A549 (cell line): ENCODE measurements at regions not wholly inside any gene's neighbourhood (a gene's known extent, or its start where the extent isn't known, plus 50 kb on each side); places are given as distances from the start of the nearest gene placed in this dataset.

Source experiments
- ATAC-seq, 2 experiments: fragments of 200-7000 bp in 1 of 2; fragments of >200 bp in 1 of 2; cut with Nextera tagmentation in 1 of 2; cut with Tn5 transposase in 1 of 2; 3 replicates each; pipeline versions ENCODE4 v1.8.0 to v1.9.1; 2018 to 2020; ENCODE audit warnings: mild to moderate bottlenecking in 1 of 2, moderate library complexity in 1 of 2
- CTCF ChIA-PET: fragments of 300-600 bp; sonication (Branson Sonifier 250); formaldehyde crosslinking; extraction: SDS; loops from one replicate; lab custom pipeline; 2021; ENCODE audit warnings: antibody characterized with exemption, inconsistent platforms; lab: Yijun Ruan, JAX
- POLR2A ChIA-PET: fragments of 350-600 bp; formaldehyde crosslinking; extraction: SDS; loops from one replicate; lab custom pipeline; 2021; ENCODE audit warnings: antibody characterized with exemption, inconsistent platforms; lab: Yijun Ruan, JAX
- DNase-seq, 2 experiments: peaks; one replicate each; pipeline versions ENCODE4 v3.0.0 to v3.0.0-alpha.2; 2011 to 2016; ENCODE audit warnings: low read depth in 1 of 2, low spot score in 1 of 2
- FAIRE-seq: peaks from 2 replicates; lab custom pipeline; 2011; peaks lifted over from hg19 to GRCh38; lab: Jason Lieb, UNC
- H3K27ac ChIP-seq, 2 experiments: fragments of >200 bp; sonication (Bioruptor Twin); formaldehyde crosslinking; 3 replicates each; pipeline ENCODE4 v1.5.1; 2016 to 2017
- H3K4me1 ChIP-seq: fragments of >200 bp; sonication (Bioruptor Twin); formaldehyde crosslinking; 3 replicates; pipeline ENCODE4 v1.6.1; 2016
- H3K4me2 ChIP-seq: fragments of >200 bp; sonication (Bioruptor Twin); formaldehyde crosslinking; 3 replicates; pipeline ENCODE4 v1.6.1; 2016
- H3K4me3 ChIP-seq: fragments of >200 bp; sonication (Bioruptor Twin); formaldehyde crosslinking; 3 replicates; pipeline ENCODE4 v1.5.1; 2016
- H3K9me3 ChIP-seq: fragments of >200 bp; sonication (Bioruptor Twin); formaldehyde crosslinking; 3 replicates; pipeline ENCODE4 v1.6.1; 2016
- ATOH8 ChIP-seq: fragments of 250-450 bp; sonication (Bioruptor Pico); IDR thresholded peaks from 2 replicates; pipeline ENCODE4 v1.5.0; 2020; ENCODE audit warnings: low read depth, mild to moderate bottlenecking, moderate library complexity
- CBX2 ChIP-seq: fragments of 200-600 bp; sonication (generic); IDR thresholded peaks from 2 replicates; pipeline ENCODE4 v1.6.1; 2016; ENCODE audit warnings: low read depth, mild to moderate bottlenecking, borderline replicate concordance
- E2F6 ChIP-seq: IDR thresholded peaks from 2 replicates; pipeline ENCODE4 v1.6.1; 2012; ENCODE audit warnings: low read depth, borderline replicate concordance
- ELK1 ChIP-seq: fragments of 150-350 bp; IDR thresholded peaks from 2 replicates; pipeline ENCODE4 v1.6.1; 2014; ENCODE audit warnings: low read depth, mild to moderate bottlenecking, low read length
- EP300 ChIP-seq, 2 experiments: fragments of >200 bp; sonication (Bioruptor Twin); formaldehyde crosslinking; IDR thresholded peaks; 2 replicates in 1 of 2; 3 replicates in 1 of 2; pipeline ENCODE4 v1.6.1; 2016 to 2017
- ESRRA ChIP-seq: fragments of 150-350 bp; IDR thresholded peaks from 2 replicates; pipeline ENCODE4 v1.6.1; 2014; ENCODE audit warnings: mild to moderate bottlenecking, low read length, borderline replicate concordance
- FOSL2 ChIP-seq, 2 experiments: fragments of 450-650 bp in 1 of 2; fragments of >200 bp in 1 of 2; sonication (Bioruptor Twin) in 1 of 2; formaldehyde crosslinking; IDR thresholded peaks; 2 replicates each; pipeline versions ENCODE4 v1.5.0 to v1.6.1; 2016 to 2020; ENCODE audit warnings: mild to moderate bottlenecking in 1 of 2, moderate library complexity in 1 of 2
- HDAC2 ChIP-seq: fragments of 200-600 bp; sonication (generic); IDR thresholded peaks from 2 replicates; pipeline ENCODE4 v1.6.1; 2016
- JUN ChIP-seq, 2 experiments: fragments of >200 bp; sonication (Bioruptor Twin); formaldehyde crosslinking; IDR thresholded peaks; 2 replicates in 1 of 2; 3 replicates in 1 of 2; pipeline ENCODE4 v1.6.1; 2016 to 2017
- JUNB ChIP-seq: fragments of >200 bp; sonication (Bioruptor Twin); formaldehyde crosslinking; IDR thresholded peaks from 2 replicates; pipeline ENCODE4 v1.6.1; 2016
- NFE2L2 ChIP-seq: fragments of 150-350 bp; conservative IDR thresholded peaks from 2 replicates; pipeline ENCODE4 v1.6.1; 2014; ENCODE audit warnings: low read length
- NPAS2 ChIP-seq: fragments of 250-450 bp; sonication (Bioruptor Pico); IDR thresholded peaks from 2 replicates; pipeline ENCODE4 v1.8.0; 2022; ENCODE audit warnings: mild to moderate bottlenecking, moderate library complexity, borderline replicate concordance
- PHF8 ChIP-seq: fragments of 200-600 bp; sonication (generic); IDR thresholded peaks from 2 replicates; pipeline ENCODE4 v1.6.1; 2016; ENCODE audit warnings: low read depth, mild to moderate bottlenecking, antibody characterized with exemption, moderate library complexity, borderline replicate concordance
- RAD21 ChIP-seq, 2 experiments: fragments of >200 bp in 1 of 2; sonication (Bioruptor Twin) in 1 of 2; formaldehyde crosslinking in 1 of 2; IDR thresholded peaks in 1 of 2; conservative IDR thresholded peaks in 1 of 2; 2 replicates in 1 of 2; 3 replicates in 1 of 2; pipeline ENCODE4 v1.6.1; 2012 to 2018; ENCODE audit warnings: inconsistent platforms in 1 of 2
- RARB ChIP-seq: fragments of 250-450 bp; sonication (Bioruptor Pico); IDR thresholded peaks from 2 replicates; pipeline ENCODE4 v1.8.0; 2021; ENCODE audit warnings: mild to moderate bottlenecking, moderate library complexity
- RNF2 ChIP-seq: fragments of 200-600 bp; sonication (generic); IDR thresholded peaks from 2 replicates; pipeline ENCODE4 v1.6.1; 2016; ENCODE audit warnings: low read depth, mild to moderate bottlenecking, antibody characterized with exemption, moderate library complexity, borderline replicate concordance
- SMC3 ChIP-seq: fragments of >200 bp; sonication (Bioruptor Twin); formaldehyde crosslinking; IDR thresholded peaks from 3 replicates; pipeline ENCODE4 v1.6.1; 2018; ENCODE audit warnings: inconsistent platforms
- SREBF2 ChIP-seq: fragments of 450-650 bp; IDR thresholded peaks from 2 replicates; pipeline ENCODE4 v1.6.1; 2014; ENCODE audit warnings: mild to moderate bottlenecking, moderate library complexity
- USF2 ChIP-seq: fragments of 450-650 bp; IDR thresholded peaks from 2 replicates; pipeline ENCODE4 v1.6.1; 2014; ENCODE audit warnings: antibody characterized with exemption
- ZNF302 ChIP-seq: fragments of 250-450 bp; sonication (Bioruptor Pico); IDR thresholded peaks from 2 replicates; pipeline ENCODE4 v1.9.0; 2021; ENCODE audit warnings: inconsistent platforms, mild to moderate bottlenecking, moderate library complexity
- ZSCAN20 ChIP-seq: fragments of 250-450 bp; sonication (Bioruptor Pico); IDR thresholded peaks from 2 replicates; pipeline ENCODE4 v1.8.0; 2022; ENCODE audit warnings: mild to moderate bottlenecking, moderate library complexity
- WGBS: methylation state at CpG from one replicate; pipeline ENCODE4 v1.1.6; 2017; ENCODE audit errors: missing lambda C conversion rate; 5-methylcytosine and 5-hydroxymethylcytosine counted together
- TF ChIP-seq, protein P1 (sequence below): fragments of 250-450 bp; sonication (Bioruptor Pico); IDR thresholded peaks from 2 replicates; pipeline ENCODE4 v1.5.0; 2021; ENCODE audit warnings: mild to moderate bottlenecking, moderate library complexity, borderline replicate concordance
- TF ChIP-seq, protein P2 (sequence below): fragments of >200 bp; sonication (Bioruptor Twin); formaldehyde crosslinking; IDR thresholded peaks from 2 replicates; pipeline ENCODE4 v1.6.1; 2016

- FAIRE-seq, result no peak
- ATAC-seq, result no peak
- POLR2A ChIA-PET, result no interaction called here
- H3K4me3 ChIP-seq, result no peak overlapping the region
- 64% methylated on average over 4 of the region's 4 CpGs for WGBS
- TF ChIP-seq SREBF2 (no peak), ZNF302 (CRISPR knock-in tag) (no peak), SMC3 (no peak), FOSL2 (IDR thresholded peaks at IDR 0.05) (no peak), FOSL2 (CRISPR knock-in tag; IDR thresholded peaks at IDR 0.05) (no peak), CBX2 (no peak), ELK1 (no peak), ATOH8 (CRISPR knock-in tag) (no peak), RAD21 (conservative IDR thresholded peaks at IDR 0.05 in 1 of 2, IDR thresholded peaks at IDR 0.05 in 1 of 2) (no peak)
- TF ChIP-seq, protein P1, sequence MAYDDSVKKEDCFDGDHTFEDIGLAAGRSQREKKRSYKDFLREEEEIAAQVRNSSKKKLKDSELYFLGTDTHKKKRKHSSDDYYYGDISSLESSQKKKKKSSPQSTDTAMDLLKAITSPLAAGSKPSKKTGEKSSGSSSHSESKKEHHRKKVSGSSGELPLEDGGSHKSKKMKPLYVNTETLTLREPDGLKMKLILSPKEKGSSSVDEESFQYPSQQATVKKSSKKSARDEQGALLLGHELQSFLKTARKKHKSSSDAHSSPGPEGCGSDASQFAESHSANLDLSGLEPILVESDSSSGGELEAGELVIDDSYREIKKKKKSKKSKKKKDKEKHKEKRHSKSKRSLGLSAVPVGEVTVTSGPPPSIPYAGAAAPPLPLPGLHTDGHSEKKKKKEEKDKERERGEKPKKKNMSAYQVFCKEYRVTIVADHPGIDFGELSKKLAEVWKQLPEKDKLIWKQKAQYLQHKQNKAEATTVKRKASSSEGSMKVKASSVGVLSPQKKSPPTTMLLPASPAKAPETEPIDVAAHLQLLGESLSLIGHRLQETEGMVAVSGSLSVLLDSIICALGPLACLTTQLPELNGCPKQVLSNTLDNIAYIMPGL, result no peak
- TF ChIP-seq, protein P2, sequence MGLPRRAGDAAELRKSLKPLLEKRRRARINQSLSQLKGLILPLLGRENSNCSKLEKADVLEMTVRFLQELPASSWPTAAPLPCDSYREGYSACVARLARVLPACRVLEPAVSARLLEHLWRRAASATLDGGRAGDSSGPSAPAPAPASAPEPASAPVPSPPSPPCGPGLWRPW, result no peak
- CTCF ChIA-PET, result interaction anchor here (0.8 to 1.8 kb wide), 8 partner anchors 8 to 116 kb away, joined by 3 to 5 read pairs (median 4); no protein-coding TSS in a partner anchor
- no peak overlapping the region for H3K4me2 ChIP-seq
- no peak for DNase-seq
- H3K9me3 ChIP-seq, result peaks cover 18% of the 10 kb centered on the region
- H3K27ac ChIP-seq, result no peak overlapping the region
- H3K4me1 ChIP-seq, result no peaks in the 10 kb centered on the region
Measured at GRCh38 chr17:17423656-17424055, 53.1 kb upstream of the MED9 start.

GRCh38 chr17:17424552-17424951, 52.2 kb upstream of the MED9 start:
- CTCF ChIA-PET, result interaction anchor here (0.7 to 1.8 kb wide), 6 partner anchors 8 to 217 kb away, joined by 3 to 5 read pairs (median 4); no protein-coding TSS in a partner anchor
- TF ChIP-seq NFE2L2, result no peak
- TF ChIP-seq RNF2, result no peak
- TF ChIP-seq ZSCAN20, result no peak
- no peak for TF ChIP-seq ESRRA
- TF ChIP-seq JUN (IDR thresholded peaks at IDR 0.05), result no peak
- TF ChIP-seq SREBF2, result no peak
- TF ChIP-seq USF2, result no peak
- no peak for TF ChIP-seq RARB
- no peak for TF ChIP-seq JUNB
- no peak for TF ChIP-seq EP300 (IDR thresholded peaks at IDR 0.05)
- no peak for TF ChIP-seq NPAS2
- no peak for TF ChIP-seq FOSL2 (IDR thresholded peaks at IDR 0.05)
- no peak for TF ChIP-seq FOSL2 (CRISPR knock-in tag; IDR thresholded peaks at IDR 0.05)
- no peak for TF ChIP-seq ATOH8 (CRISPR knock-in tag)
- TF ChIP-seq PHF8, result no peak
- TF ChIP-seq HDAC2, result no peak
- no peak for TF ChIP-seq E2F6
- FAIRE-seq (no peak), ATAC-seq (no peak), DNase-seq (no peak)
- POLR2A ChIA-PET, result no interaction called here
- Histone ChIP-seq H3K4me2 (no peak overlapping the region), H3K4me1 (peaks cover 4% of the 10 kb centered on the region; the same call in 1 of the 3 replicates), H3K9me3 (peaks cover 18% of the 10 kb centered on the region), H3K27ac (no peak overlapping the region), H3K4me3 (no peak overlapping the region)
- 21% methylated on average over 2 of the region's 2 CpGs for WGBS
